HG03064 (cell line): ENCODE measurements at regions not wholly inside any gene's neighbourhood (a gene's known extent, or its start where the extent isn't known, plus 50 kb on each side); places are given as distances from the start of the nearest gene placed in this dataset.

Source experiments
- ATAC-seq: cut with Tn5 transposase; IDR thresholded peaks from one replicate; pipeline ENCODE4 v1.9.1; 2021; ENCODE audit warnings: low read depth; ENCODE audit not compliant: unreplicated experiment

- ATAC-seq, result no peak
Measured at GRCh38 chr14:65241125-65241752, 138.9 kb upstream of the MAX start.

- ATAC-seq, result no peak
Measured at GRCh38 chr14:65242732-65243134, 140.4 kb upstream of the MAX start.

- no peak for ATAC-seq
Measured at GRCh38 chr14:65243766-65244442, 141.6 kb upstream of the MAX start.

- ATAC-seq, result no peak
Measured at GRCh38 chr14:65249471-65250161, 147.3 kb upstream of the MAX start.

- no peak for ATAC-seq
Measured at GRCh38 chr14:65250162-65250495, 147.8 kb upstream of the MAX start.

- ATAC-seq, result no peak
Measured at GRCh38 chr14:65251213-65251612, 148.9 kb upstream of the MAX start.

GRCh38 chr14:65252482-65253255 lies 150.4 kb upstream of the MAX start:
- ATAC-seq, result no peak

- no peak for ATAC-seq
Measured at GRCh38 chr14:65255029-65255545, 152.8 kb upstream of the MAX start.

GRCh38 chr14:65255583-65256461 lies 153.5 kb upstream of the MAX start:
- ATAC-seq, result no peak

GRCh38 chr14:65256714-65257113 lies 154.4 kb upstream of the MAX start:
- no peak for ATAC-seq

- no peak for ATAC-seq
Measured at GRCh38 chr14:65257425-65257824, 155.1 kb upstream of the FUT8 start.

GRCh38 chr14:65258391-65258790 lies 154.1 kb upstream of the FUT8 start:
- ATAC-seq, result no peak

GRCh38 chr14:65259000-65259399 lies 153.5 kb upstream of the FUT8 start:
- no peak for ATAC-seq

GRCh38 chr14:65260786-65261185 lies 151.7 kb upstream of the FUT8 start:
- no peak for ATAC-seq

- ATAC-seq, result no peak
Measured at GRCh38 chr14:65261425-65261920, 151.1 kb upstream of the FUT8 start.

- ATAC-seq, result no peak
Measured at GRCh38 chr14:65261946-65262345, 150.6 kb upstream of the FUT8 start.

- ATAC-seq, result no peak
Measured at GRCh38 chr14:65263177-65263788, 149.2 kb upstream of the FUT8 start.

- no peak for ATAC-seq
Measured at GRCh38 chr14:65267856-65268255, 144.7 kb upstream of the FUT8 start.

GRCh38 chr14:65268594-65268993 lies 143.9 kb upstream of the FUT8 start:
- ATAC-seq, result no peak
